ENCODE measurements at regions not wholly inside any gene's neighbourhood (a gene's known extent, or its start where the extent isn't known, plus 50 kb on each side); places are given as distances from the start of the nearest gene placed in this dataset.

DNA sequence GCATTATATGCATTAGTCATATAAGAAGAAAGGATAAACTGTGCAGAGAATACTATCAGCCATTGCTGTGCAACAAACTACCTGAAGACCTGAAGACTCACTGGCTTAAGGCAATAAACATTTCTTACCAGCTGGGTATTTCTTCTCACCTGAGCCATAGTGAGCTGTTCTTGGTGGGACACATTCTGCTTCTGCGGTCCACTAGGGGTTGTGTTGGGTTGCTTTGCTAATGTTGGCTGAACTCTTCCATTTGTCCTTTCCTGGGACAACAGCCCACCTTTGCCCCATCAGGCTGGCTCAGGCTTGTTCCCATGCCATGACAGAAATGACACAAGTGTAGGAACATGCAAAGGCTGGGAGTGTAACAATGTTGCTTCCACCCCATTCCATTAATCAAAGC lies 388.6 kb downstream of the PCDH7 start:
- H3K4me3 ChIP-seq (ENCODE audit: low read depth, low read length) = no peak overlapping the region
- TF ChIP-seq, protein P1, sequence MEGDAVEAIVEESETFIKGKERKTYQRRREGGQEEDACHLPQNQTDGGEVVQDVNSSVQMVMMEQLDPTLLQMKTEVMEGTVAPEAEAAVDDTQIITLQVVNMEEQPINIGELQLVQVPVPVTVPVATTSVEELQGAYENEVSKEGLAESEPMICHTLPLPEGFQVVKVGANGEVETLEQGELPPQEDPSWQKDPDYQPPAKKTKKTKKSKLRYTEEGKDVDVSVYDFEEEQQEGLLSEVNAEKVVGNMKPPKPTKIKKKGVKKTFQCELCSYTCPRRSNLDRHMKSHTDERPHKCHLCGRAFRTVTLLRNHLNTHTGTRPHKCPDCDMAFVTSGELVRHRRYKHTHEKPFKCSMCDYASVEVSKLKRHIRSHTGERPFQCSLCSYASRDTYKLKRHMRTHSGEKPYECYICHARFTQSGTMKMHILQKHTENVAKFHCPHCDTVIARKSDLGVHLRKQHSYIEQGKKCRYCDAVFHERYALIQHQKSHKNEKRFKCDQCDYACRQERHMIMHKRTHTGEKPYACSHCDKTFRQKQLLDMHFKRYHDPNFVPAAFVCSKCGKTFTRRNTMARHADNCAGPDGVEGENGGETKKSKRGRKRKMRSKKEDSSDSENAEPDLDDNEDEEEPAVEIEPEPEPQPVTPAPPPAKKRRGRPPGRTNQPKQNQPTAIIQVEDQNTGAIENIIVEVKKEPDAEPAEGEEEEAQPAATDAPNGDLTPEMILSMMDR (IDR thresholded peaks at IDR 0.05; ENCODE audit: control insufficient read depth, extremely low read depth, insufficient read depth) = no peak

GRCh38 chr4:31111790-31112189 lies 391.6 kb downstream of the PCDH7 start:
- TF ChIP-seq, protein P1 (IDR thresholded peaks at IDR 0.05; ENCODE audit: control insufficient read depth, extremely low read depth, insufficient read depth) = no peak
- H3K4me3 ChIP-seq (ENCODE audit: low read depth, low read length) = no peak overlapping the region
- DNase-seq (ENCODE audit: low read depth) = no peak

More for the DNA sequence above, 388.6 kb downstream of the PCDH7 start:
- DNase-seq (ENCODE audit: low read depth) = no peak

GRCh38 chr4:31114816-31115215 lies 394.6 kb downstream of the PCDH7 start:
- DNase-seq (ENCODE audit: low read depth) = no peak
- H3K4me3 ChIP-seq (ENCODE audit: low read depth, low read length) = no peak overlapping the region
- TF ChIP-seq, protein P1 (IDR thresholded peaks at IDR 0.05; ENCODE audit: control insufficient read depth, extremely low read depth, insufficient read depth) = no peak

GRCh38 chr4:31124008-31124585 lies 403.9 kb downstream of the PCDH7 start:
- TF ChIP-seq, protein P1 (IDR thresholded peaks at IDR 0.05; ENCODE audit: control insufficient read depth, extremely low read depth, insufficient read depth) = no peak
- no peak for DNase-seq (ENCODE audit: low read depth)

GRCh38 chr4:31125061-31125460 lies 404.9 kb downstream of the PCDH7 start:
- no peak for DNase-seq (ENCODE audit: low read depth)
- TF ChIP-seq, protein P1 (IDR thresholded peaks at IDR 0.05; ENCODE audit: control insufficient read depth, extremely low read depth, insufficient read depth) = no peak
- no peak overlapping the region for H3K4me3 ChIP-seq (ENCODE audit: low read depth, low read length)

More at GRCh38 chr4:31124008-31124585, 403.9 kb downstream of the PCDH7 start:
- H3K4me3 ChIP-seq (ENCODE audit: low read depth, low read length) = no peak overlapping the region

DNA sequence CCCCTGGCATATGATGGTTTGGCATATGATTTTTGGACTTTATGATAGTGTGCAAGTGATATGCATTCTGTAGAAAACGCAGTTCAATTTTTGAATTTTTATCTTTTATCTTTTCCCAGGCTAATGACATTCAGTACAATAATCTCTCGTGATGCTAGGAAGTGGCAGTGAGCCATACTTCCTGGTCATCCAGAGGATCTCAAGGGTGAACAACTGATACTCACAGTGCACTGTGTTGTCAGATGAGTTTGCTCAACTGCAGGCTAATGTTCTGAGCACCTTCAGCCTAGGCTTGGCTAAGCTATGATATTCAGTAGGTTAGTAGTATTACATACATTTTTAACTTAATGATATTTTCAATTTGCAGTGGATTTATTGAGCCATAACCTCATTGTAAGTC lies 405.3 kb downstream of the PCDH7 start:
- H3K4me3 ChIP-seq (ENCODE audit: low read depth, low read length) = no peak overlapping the region
- TF ChIP-seq, protein P1 (IDR thresholded peaks at IDR 0.05; ENCODE audit: control insufficient read depth, extremely low read depth, insufficient read depth) = no peak
- DNase-seq (ENCODE audit: low read depth) = no peak

- DNase-seq (ENCODE audit: low read depth) = no peak
- TF ChIP-seq, protein P1 (IDR thresholded peaks at IDR 0.05; ENCODE audit: control insufficient read depth, extremely low read depth, insufficient read depth) = no peak
- no peak overlapping the region for H3K4me3 ChIP-seq (ENCODE audit: low read depth, low read length)
These were observed 406.8 kb downstream of the PCDH7 start for GRCh38 chr4:31126881-31127398.

Measured in LNCaP clone FGC (cell line).